GM12874 (cell line): ENCODE measurements at regions not wholly inside any gene's neighbourhood (a gene's known extent, or its start where the extent isn't known, plus 50 kb on each side); places are given as distances from the start of the nearest gene placed in this dataset.
A peak's percentile ranks its signal among the peaks of the same experiment; 100 is the strongest.

ENCODE experiments used
- TF ChIP-seq, protein P1 (sequence below): IDR thresholded peaks from 2 replicates; pipeline ENCODE4 v1.5.1; 2011; ENCODE audit warnings: low read depth, mild to moderate bottlenecking, control low read depth, low read length, moderate library complexity; ENCODE audit not compliant: insufficient read depth

DNA sequence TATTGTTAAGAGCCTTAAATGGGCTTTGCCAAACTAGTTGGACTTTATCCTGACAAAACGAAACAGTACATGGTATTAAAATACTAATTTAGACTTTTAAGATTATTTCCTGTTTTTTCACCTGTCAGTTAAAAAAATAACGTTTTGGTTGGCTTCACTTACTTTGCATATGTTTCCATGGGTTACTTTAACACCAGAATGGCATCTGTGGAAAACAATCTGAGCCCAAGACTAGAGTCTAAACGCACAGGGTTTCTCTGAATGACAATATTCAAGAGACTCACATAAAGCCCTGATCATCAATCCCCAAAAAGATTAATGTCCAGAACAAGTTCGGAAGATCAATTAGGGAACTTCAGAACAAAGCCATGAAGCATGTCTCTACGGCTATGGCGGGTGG lies 888.0 kb downstream of the EPHA4 start:
- TF ChIP-seq, protein P1, sequence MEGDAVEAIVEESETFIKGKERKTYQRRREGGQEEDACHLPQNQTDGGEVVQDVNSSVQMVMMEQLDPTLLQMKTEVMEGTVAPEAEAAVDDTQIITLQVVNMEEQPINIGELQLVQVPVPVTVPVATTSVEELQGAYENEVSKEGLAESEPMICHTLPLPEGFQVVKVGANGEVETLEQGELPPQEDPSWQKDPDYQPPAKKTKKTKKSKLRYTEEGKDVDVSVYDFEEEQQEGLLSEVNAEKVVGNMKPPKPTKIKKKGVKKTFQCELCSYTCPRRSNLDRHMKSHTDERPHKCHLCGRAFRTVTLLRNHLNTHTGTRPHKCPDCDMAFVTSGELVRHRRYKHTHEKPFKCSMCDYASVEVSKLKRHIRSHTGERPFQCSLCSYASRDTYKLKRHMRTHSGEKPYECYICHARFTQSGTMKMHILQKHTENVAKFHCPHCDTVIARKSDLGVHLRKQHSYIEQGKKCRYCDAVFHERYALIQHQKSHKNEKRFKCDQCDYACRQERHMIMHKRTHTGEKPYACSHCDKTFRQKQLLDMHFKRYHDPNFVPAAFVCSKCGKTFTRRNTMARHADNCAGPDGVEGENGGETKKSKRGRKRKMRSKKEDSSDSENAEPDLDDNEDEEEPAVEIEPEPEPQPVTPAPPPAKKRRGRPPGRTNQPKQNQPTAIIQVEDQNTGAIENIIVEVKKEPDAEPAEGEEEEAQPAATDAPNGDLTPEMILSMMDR: no peak

DNA sequence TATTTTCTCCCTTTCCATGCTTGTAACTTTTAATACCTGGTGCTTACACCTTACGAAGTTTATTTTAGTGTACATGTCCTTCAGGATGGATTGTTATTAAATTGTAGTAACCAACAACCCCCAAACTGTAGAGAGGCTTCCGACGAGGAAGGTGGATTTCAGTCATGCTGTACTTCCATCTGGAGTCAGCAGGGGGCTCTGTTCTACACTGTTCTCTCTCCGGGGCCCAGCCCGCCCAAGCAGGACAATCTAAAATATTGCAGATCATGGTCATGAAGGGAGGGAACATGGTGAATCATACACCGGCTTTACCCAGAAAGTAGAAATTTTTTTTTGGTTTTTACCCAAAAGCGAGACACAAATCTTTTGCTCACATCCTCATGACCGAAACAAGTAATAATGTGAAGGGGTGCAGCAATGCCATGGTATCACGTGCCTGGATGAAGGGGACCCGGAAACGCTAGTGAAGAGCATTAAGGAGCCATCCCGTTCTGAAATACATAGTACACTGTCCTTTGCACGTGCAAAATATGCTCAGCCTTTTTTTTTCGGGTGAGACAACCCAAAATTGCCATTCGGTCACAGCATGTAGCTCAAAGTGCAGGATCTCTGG lies 884.8 kb downstream of the EPHA4 start:
- TF ChIP-seq, protein P1: peak; percentile 76

DNA sequence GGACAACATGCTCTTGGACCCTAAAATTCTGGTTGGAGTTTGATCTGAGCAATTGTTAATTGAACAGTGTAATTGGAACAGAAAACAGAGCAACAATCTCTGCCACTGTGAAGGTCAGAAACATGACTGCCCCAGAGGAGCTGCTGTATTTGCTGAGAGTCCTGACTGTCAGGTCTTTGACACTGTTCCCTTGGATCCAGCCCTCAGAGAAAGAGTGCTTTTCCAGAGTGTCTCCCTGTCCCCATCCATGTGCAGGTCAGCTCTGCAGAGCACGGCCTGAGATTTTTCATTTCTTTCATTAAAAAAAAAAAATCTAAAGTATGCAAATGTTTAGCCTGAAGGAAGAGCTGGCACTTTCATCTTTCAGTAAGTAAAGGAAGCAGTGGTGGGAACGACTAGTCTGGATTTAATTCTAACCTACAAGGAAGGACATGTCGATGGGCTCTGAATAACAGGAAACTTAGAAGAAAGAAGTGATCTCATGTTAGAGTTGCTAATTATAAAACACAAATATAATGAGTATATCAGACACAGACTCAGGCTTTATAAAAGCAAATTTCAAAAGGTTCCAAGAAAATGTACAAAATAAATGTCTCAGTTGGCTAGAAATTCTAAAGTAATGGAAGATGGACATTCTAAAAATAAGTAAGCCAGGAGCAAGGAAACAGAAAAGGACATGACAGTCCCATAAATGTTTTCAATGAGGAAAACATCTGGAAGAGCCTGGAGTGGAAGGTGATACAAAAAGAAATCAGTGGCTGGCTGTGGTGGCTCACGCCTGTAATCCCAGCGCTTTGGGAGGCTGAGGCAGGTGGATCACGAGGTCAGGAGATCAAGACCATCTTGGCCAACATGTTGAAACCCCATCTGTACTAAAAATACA lies 876.5 kb downstream of the EPHA4 start:
- TF ChIP-seq, protein P1: no peak

DNA sequence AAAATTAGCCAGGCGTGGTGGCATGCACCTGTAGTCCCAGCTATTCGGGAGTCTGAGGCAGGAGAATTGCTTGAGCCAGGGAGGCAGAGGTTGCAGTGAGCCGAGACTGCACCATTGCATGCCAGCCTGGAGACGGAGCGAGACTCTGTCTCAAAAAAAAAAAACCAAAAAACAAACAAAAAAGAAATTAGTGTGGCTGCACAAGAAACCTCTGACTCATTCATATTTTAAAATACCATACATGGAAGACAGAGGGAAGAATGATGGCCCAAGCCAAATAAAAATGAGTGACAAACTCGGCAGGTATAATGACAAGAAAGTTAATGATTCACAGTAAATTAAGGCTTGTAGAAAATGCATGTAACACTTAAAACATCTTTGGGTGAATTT lies 875.8 kb downstream of the EPHA4 start:
- TF ChIP-seq, protein P1: no peak

DNA sequence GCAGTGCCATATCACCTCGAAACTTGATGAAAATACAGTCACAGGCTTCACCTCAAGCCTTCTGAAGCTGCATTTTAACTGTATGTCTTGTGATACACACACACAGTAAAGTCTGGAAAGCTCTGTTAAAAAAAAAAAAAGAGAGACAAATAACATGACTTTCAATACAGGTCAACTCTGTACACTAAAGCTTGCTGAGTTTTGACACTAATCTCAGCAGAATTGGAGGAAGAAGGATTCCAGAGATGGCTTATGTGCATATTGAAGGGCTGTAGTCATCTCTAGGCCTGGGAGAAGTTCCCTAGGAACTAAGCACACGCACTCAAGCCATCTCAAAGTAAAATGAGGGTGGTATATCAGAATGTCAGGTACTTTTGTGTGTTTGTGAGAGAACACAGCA lies 875.1 kb downstream of the EPHA4 start:
- TF ChIP-seq, protein P1: no peak

DNA sequence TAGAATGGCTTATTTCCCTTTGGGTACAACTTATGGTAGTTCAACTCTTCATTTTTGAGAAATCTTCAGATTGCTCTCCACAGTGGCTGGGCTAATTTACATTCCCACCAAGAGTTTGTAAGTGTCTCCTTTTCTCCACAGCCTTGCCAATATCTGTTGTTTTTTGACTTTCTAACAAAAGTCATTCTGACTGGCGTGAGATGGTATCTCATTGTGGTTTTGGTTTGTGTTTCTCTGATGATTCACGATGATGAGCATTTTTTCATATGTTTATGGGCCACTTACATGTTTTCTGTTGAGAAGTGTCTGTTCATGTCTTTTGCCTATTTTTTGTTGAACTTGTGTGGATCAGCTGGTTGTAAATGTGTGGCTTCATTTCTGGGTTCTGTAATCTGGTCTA lies 871.0 kb downstream of the EPHA4 start:
- TF ChIP-seq, protein P1: no peak

DNA sequence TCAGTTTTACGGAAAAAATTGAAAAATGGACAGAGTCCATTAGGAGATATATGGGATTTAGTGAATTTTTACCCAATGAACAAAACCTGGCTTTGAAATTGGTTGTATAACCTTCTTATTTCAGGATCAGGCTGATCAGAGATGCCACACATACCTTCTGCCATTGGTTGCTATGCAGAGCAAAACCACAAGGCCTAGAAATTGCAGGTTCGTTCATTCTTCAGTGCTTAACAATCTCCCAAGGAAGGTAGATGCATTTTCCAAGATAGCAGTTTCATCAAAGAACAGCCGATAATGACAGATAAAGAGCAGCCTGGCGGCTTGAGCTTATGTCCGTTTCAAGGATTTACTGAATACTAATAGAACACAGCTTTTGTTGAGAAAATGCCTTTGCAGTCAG lies 868.8 kb downstream of the EPHA4 start:
- TF ChIP-seq, protein P1: no peak
